Loucy (cell line): ENCODE measurements at regions not wholly inside any gene's neighbourhood (a gene's known extent, or its start where the extent isn't known, plus 50 kb on each side); places are given as distances from the start of the nearest gene placed in this dataset.
"Not testable (repeated sequence)": the region's sequence is repeated elsewhere in the genome, so short reads cannot be mapped to it uniquely, and the experiment has no call there.

Experiments
- H2AFZ ChIP-seq: fragments of 200-600 bp; sonication (generic); 2 replicates; pipeline ENCODE4 v1.6.0; 2016; ENCODE audit warnings: antibody characterized with exemption, mild to moderate bottlenecking, low read length, moderate library complexity
- H3F3A ChIP-seq: fragments of 200-600 bp; 2 replicates; pipeline ENCODE4 v1.6.0; 2016; ENCODE audit warnings: antibody characterized with exemption, low read depth, mild to moderate bottlenecking
- H3K27me3 ChIP-seq: fragments of 200-600 bp; sonication (generic); 2 replicates; pipeline ENCODE4 v1.6.1; 2014; ENCODE audit warnings: low read length, mild to moderate bottlenecking; ENCODE audit not compliant: insufficient read depth, poor library complexity, severe bottlenecking
- H3K36me3 ChIP-seq: fragments of 200-600 bp; sonication (generic); 2 replicates; pipeline ENCODE4 v1.6.1; 2016; ENCODE audit warnings: low read length; ENCODE audit not compliant: insufficient read depth
- H3K4me1 ChIP-seq: fragments of 200-600 bp; sonication (generic); 2 replicates; pipeline ENCODE4 v1.5.1; 2014; ENCODE audit warnings: low read length, mild to moderate bottlenecking; ENCODE audit not compliant: insufficient read depth, poor library complexity, severe bottlenecking
- H3K4me2 ChIP-seq: fragments of 200-600 bp; sonication (generic); 2 replicates; pipeline ENCODE4 v1.6.0; 2014; ENCODE audit warnings: antibody characterized with exemption, low read length, low read depth, mild to moderate bottlenecking; ENCODE audit not compliant: poor library complexity, severe bottlenecking
- H3K4me3 ChIP-seq: fragments of 200-600 bp; sonication (generic); 2 replicates; pipeline ENCODE4 v1.5.1; 2014; ENCODE audit warnings: low read length, mild to moderate bottlenecking, mixed read lengths; ENCODE audit not compliant: poor library complexity, severe bottlenecking
- H3K79me2 ChIP-seq: fragments of 200-600 bp; sonication (generic); 2 replicates; pipeline ENCODE4 v1.6.1; 2014; ENCODE audit warnings: low read length; ENCODE audit not compliant: insufficient read depth
- H3K9ac ChIP-seq: fragments of 200-600 bp; sonication (generic); 2 replicates; pipeline ENCODE4 v1.6.0; 2014; ENCODE audit warnings: mild to moderate bottlenecking, low read depth, low read length, moderate library complexity; ENCODE audit not compliant: poor library complexity, severe bottlenecking
- H3K9me2 ChIP-seq: fragments of 200-600 bp; sonication (generic); replicated peaks from 2 replicates; pipeline ENCODE4 v1.6.1; 2016; ENCODE audit warnings: low read depth, low read length, mixed read lengths
- H3K9me3 ChIP-seq: fragments of 200-600 bp; sonication (generic); 2 replicates; pipeline ENCODE4 v1.6.1; 2014; ENCODE audit warnings: mild to moderate bottlenecking, antibody characterized with exemption, low read length, low read depth; ENCODE audit not compliant: insufficient read depth
- H4K20me1 ChIP-seq: fragments of 200-600 bp; sonication (generic); 2 replicates; pipeline ENCODE4 v1.6.0; 2014; ENCODE audit warnings: antibody characterized with exemption, low read length, mild to moderate bottlenecking; ENCODE audit not compliant: insufficient read depth, poor library complexity, severe bottlenecking
- EZH2phosphoT487 ChIP-seq: fragments of 200-600 bp; IDR thresholded peaks from 2 replicates; pipeline ENCODE4 v1.6.1; 2018; ENCODE audit warnings: antibody characterized with exemption, mild to moderate bottlenecking, moderate library complexity, borderline replicate concordance
- TF ChIP-seq, protein P1 (sequence below): fragments of 200-600 bp; sonication (generic); conservative IDR thresholded peaks from 2 replicates; pipeline ENCODE4 v1.5.1; 2014; ENCODE audit warnings: mild to moderate bottlenecking, antibody characterized with exemption, low read length

GRCh38 chr5:121053055-121053985 is 589.2 kb downstream of the PRR16 start:
- no peaks in the 10 kb centered on the region for H3K9me3 ChIP-seq
- no peaks in the 10 kb centered on the region for H3K4me1 ChIP-seq
- no peak overlapping the region for H3K4me3 ChIP-seq
- no peak overlapping the region for H2AFZ ChIP-seq
- no peaks in the 10 kb centered on the region for H3K36me3 ChIP-seq
- no peaks in the 10 kb centered on the region for H3K27me3 ChIP-seq
- TF ChIP-seq, protein P1, sequence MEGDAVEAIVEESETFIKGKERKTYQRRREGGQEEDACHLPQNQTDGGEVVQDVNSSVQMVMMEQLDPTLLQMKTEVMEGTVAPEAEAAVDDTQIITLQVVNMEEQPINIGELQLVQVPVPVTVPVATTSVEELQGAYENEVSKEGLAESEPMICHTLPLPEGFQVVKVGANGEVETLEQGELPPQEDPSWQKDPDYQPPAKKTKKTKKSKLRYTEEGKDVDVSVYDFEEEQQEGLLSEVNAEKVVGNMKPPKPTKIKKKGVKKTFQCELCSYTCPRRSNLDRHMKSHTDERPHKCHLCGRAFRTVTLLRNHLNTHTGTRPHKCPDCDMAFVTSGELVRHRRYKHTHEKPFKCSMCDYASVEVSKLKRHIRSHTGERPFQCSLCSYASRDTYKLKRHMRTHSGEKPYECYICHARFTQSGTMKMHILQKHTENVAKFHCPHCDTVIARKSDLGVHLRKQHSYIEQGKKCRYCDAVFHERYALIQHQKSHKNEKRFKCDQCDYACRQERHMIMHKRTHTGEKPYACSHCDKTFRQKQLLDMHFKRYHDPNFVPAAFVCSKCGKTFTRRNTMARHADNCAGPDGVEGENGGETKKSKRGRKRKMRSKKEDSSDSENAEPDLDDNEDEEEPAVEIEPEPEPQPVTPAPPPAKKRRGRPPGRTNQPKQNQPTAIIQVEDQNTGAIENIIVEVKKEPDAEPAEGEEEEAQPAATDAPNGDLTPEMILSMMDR: no peak
- TF ChIP-seq EZH2phosphoT487: no peak
- H3K79me2 ChIP-seq: no peaks in the 10 kb centered on the region
- no peaks in the 10 kb centered on the region for H3K9me2 ChIP-seq
- no peak overlapping the region for H3K4me2 ChIP-seq
- H3F3A ChIP-seq: no peaks in the 10 kb centered on the region
- no peak overlapping the region for H3K9ac ChIP-seq
- no peaks in the 10 kb centered on the region for H4K20me1 ChIP-seq

DNA sequence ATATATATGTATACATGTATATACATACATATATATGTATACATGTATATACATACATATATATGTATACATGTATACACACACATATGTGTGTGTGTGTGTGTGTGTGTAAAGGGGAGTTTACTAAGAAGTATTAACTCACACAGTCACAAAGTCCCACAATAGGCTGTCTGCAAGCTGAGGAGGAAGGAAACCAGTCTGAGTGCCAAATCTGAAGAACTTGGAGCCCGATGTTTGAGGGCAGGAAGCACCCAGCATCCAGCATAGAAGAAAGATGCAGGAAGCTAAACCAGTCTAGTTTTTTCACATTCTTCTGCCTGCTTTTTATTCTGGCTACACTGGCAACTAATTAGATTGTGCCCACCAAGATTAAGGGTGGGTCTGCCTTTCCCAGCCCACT is 591.5 kb downstream of the PRR16 start:
- no peak overlapping the region for H3K4me3 ChIP-seq
- H3K9ac ChIP-seq: no peak overlapping the region
- H3K79me2 ChIP-seq: no peaks in the 10 kb centered on the region
- no peaks in the 10 kb centered on the region for H3K4me1 ChIP-seq
- H3K9me3 ChIP-seq: no peaks in the 10 kb centered on the region
- H4K20me1 ChIP-seq: no peaks in the 10 kb centered on the region
- no peak for TF ChIP-seq EZH2phosphoT487
- no peaks in the 10 kb centered on the region for H3K36me3 ChIP-seq
- H3K4me2 ChIP-seq: no peak overlapping the region
- H3F3A ChIP-seq: no peaks in the 10 kb centered on the region
- H3K9me2 ChIP-seq: no peaks in the 10 kb centered on the region
- no peaks in the 10 kb centered on the region for H3K27me3 ChIP-seq
- no peak overlapping the region for H2AFZ ChIP-seq

- H3K79me2 ChIP-seq, H2AFZ ChIP-seq, H3K9ac ChIP-seq, H3K27me3 ChIP-seq, H3K9me2 ChIP-seq, H4K20me1 ChIP-seq, H3K9me3 ChIP-seq, H3F3A ChIP-seq, H3K36me3 ChIP-seq, H3K4me1 ChIP-seq, H3K4me2 ChIP-seq, H3K4me3 ChIP-seq: not testable (repeated sequence)
These were observed 600.1 kb downstream of the PRR16 start for GRCh38 chr5:121064241-121064640.

DNA sequence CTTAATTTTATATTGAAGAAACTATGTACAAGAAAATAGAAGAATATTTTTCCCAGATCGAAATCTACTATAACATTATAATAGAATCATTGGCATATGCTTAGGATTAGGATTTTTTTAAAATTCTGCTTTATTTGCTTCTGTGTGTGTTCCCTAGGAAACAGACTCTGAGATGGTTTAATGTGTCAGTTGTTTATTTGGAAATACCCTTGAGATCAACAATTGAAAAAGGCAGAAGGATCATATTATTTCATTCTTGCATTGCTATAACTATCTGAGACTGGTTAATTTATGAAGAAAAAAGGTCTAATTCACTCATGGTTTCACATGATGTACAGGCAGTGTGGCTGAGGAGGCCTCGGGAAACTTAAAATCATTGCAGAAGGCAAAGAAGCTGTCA is 622.6 kb downstream of the PRR16 start:
- Histone ChIP-seq H3K9me2 (no peaks in the 10 kb centered on the region), H3K79me2 (no peaks in the 10 kb centered on the region), H3K9me3 (no peaks in the 10 kb centered on the region), H3K27me3 (no peaks in the 10 kb centered on the region), H3K4me1 (no peaks in the 10 kb centered on the region), H3F3A (no peaks in the 10 kb centered on the region), H3K9ac (no peak overlapping the region), H3K4me2 (no peak overlapping the region), H2AFZ (no peak overlapping the region), H3K4me3 (no peak overlapping the region), H3K36me3 (no peaks in the 10 kb centered on the region), H4K20me1 (no peaks in the 10 kb centered on the region)
- TF ChIP-seq, protein P1: no peak
- TF ChIP-seq EZH2phosphoT487: no peak
